C4-2B (cell line): ENCODE measurements at regions not wholly inside any gene's neighbourhood (a gene's known extent, or its start where the extent isn't known, plus 50 kb on each side); places are given as distances from the start of the nearest gene placed in this dataset.

Source experiments
- H3K27ac ChIP-seq: fragments of 450-650 bp; 2 replicates; pipeline ENCODE4 v1.5.1; 2017
- ZFX ChIP-seq: fragments of 450-650 bp; IDR thresholded peaks from 2 replicates; pipeline ENCODE4 v1.6.1; 2017
- TF ChIP-seq, protein P1 (sequence below): fragments of 450-650 bp; conservative IDR thresholded peaks from 2 replicates; pipeline ENCODE4 v1.5.1; 2017; ENCODE audit warnings: mild to moderate bottlenecking

DNA sequence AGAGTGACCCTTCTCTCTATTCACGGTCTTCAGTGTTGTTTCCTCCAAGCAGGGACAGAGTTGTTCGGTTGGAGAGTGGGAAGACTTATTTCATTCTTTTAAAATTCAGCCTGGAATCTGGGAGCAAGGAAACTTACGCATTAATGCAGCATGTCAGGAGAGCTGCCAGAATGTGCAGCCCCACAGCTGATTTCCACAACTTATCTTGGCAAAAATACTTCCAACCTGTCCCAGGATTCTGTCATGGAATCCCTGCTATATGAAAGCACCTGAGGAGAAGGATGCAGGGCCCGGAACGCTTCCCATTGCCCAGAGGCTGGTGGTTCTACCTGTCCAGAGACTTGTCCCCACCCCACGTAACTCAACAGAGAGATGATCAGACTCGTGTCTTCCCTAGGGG lies 86.9 kb upstream of the MKI67 start:
- TF ChIP-seq ZFX: no peak
- TF ChIP-seq, protein P1, sequence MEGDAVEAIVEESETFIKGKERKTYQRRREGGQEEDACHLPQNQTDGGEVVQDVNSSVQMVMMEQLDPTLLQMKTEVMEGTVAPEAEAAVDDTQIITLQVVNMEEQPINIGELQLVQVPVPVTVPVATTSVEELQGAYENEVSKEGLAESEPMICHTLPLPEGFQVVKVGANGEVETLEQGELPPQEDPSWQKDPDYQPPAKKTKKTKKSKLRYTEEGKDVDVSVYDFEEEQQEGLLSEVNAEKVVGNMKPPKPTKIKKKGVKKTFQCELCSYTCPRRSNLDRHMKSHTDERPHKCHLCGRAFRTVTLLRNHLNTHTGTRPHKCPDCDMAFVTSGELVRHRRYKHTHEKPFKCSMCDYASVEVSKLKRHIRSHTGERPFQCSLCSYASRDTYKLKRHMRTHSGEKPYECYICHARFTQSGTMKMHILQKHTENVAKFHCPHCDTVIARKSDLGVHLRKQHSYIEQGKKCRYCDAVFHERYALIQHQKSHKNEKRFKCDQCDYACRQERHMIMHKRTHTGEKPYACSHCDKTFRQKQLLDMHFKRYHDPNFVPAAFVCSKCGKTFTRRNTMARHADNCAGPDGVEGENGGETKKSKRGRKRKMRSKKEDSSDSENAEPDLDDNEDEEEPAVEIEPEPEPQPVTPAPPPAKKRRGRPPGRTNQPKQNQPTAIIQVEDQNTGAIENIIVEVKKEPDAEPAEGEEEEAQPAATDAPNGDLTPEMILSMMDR: no peak

DNA sequence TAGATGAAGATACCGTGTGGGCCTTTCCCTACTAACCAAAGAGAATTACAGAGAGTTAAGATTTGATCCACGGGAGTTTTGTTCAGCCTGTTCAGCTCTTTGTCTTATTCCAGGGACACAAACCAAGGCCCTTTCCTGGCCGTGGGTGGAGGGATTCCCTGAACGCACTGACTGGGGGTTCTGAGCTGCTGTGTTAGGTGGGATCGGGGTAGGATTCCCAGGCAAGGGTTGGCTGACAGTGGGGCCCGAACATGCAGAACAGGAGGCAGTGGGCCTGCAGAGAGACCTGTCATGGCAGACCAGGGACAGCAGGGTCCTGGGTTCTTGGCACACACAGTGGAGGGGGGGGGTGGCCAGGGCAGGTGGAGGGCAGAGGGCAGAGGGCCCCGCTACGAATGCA lies 89.5 kb upstream of the MKI67 start:
- H3K27ac ChIP-seq: peak overlapping the region; percentile 38
- TF ChIP-seq ZFX: no peak
- TF ChIP-seq, protein P1: no peak

More for the DNA sequence above, 86.9 kb upstream of the MKI67 start:
- H3K27ac ChIP-seq: no peak overlapping the region

DNA sequence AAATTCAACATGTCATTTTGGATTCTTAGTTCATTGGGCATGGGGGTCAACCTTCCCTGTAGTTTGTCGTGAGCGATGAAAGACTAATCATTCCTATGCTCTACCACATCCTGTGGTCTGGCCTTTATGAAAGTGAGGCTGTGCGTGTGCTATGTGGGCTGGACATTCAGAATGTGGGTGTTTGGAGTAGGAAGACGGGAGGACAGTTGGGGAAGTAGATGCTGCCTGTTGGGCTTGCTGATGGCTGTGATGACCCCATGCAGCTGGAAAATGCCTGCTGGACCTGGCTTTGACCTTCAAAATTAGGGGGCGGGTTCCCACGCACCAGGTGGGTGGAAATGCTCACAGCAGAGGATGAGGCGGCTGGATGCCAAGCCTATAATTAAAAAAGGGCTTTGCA lies 90.9 kb upstream of the MKI67 start:
- H3K27ac ChIP-seq: no peak overlapping the region
- TF ChIP-seq, protein P1: no peak
- no peak for TF ChIP-seq ZFX

DNA sequence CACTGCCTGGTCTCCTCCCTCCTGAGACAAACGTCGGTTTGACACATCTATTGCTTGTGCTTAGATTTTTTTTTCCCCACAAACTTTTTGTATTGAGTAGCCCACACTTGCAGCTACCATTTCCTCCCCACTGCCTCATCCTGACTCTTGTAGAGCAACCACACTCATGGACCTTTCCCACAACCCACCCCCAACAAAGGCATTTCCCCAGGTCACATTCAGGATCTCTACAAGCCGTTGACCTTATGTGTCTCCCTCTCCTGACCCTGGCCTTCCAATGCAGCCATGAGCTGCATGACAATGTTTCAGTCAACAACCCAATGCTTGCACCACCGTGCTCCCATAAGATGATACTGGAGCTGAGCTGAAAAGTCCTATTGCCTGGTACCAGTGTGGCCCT lies 91.9 kb upstream of the MKI67 start:
- TF ChIP-seq ZFX: no peak
- TF ChIP-seq, protein P1: no peak

DNA sequence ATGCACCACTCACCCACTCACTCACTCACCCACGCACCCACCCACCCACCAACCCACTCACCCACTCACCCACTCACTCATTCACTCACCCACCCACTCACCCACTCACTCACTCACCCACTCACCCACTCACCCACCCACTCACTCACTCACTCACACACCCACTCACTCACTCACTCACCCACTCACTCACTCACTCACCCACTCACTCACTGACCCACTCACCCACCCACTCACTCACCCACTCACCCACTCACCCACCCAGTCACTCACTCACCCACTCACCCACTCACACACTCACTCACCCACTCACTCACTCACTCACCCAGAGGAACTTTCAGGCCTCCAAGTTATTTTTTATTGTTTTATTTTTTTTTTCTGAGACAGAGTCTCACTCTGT lies 93.1 kb upstream of the MKI67 start:
- TF ChIP-seq, protein P1: no peak
- TF ChIP-seq ZFX: no peak
- no peak overlapping the region for H3K27ac ChIP-seq

More for the DNA sequence above, 91.9 kb upstream of the MKI67 start:
- no peak overlapping the region for H3K27ac ChIP-seq

DNA sequence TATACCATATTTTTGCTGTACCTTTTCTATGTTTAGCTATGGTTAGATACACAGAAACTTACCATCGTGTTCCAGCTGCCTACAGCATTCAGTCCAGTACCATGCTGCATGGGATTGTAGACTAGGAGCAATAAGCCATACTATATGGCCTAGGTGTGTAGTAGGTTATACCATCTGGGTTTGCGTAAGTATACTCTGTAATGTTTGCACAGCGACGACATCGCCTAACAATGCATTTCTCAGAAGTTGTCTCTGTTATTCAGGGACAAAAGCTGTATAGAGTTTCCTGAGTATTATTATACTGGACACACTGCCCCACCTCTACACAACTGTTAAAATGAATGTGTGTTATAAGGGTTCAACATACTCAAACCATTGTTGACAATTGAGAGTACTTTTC lies 93.8 kb upstream of the MKI67 start:
- no peak overlapping the region for H3K27ac ChIP-seq
- no peak for TF ChIP-seq ZFX

DNA sequence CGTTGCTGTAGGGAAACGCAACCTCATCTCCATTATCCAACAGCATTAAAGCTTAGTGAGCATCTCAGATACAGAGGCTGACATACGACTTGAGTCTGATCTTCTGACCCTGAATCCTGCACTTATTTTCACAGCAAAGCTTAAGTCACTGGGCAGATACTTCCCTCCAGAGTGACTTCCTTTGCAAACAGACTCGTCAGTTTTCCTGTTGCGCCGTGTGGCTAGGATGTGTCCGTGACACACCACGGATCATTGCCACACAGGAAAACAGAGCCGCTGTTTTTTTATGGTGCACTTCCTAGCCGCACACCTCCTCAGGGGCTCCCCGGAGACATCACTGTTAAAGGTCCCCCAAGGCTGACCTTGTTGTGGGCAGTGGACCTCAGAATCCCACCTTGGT lies 94.9 kb upstream of the MKI67 start:
- no peak overlapping the region for H3K27ac ChIP-seq
- TF ChIP-seq, protein P1: no peak
- no peak for TF ChIP-seq ZFX

DNA sequence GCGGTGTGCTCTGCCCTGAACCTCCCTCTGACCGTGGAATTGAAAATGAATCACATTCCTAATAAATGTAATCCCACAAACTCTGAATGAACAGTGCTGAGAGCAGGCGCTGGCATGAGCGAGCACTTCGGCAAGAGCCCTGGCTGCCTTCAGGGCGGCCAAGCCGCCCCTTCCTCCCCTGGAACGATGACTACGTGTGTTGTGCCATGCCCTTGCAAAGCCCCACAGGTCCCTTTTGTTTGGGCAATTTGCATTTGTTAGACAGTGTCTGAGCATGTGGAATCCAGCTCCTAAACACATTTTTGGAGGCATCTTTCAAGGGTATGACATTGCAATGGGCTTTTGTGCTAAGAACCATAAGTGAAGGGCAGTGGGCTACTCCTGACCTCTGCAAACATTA lies 95.6 kb upstream of the MKI67 start:
- no peak overlapping the region for H3K27ac ChIP-seq
- TF ChIP-seq, protein P1: no peak
- no peak for TF ChIP-seq ZFX
